B cell (primary cell): ENCODE measurements at regions not wholly inside any gene's neighbourhood (a gene's known extent, or its start where the extent isn't known, plus 50 kb on each side); places are given as distances from the start of the nearest gene placed in this dataset.
"Not testable (repeated sequence)": the region's sequence is repeated elsewhere in the genome, so short reads cannot be mapped to it uniquely, and the experiment has no call there.

Experiments used
- ATAC-seq: fragments of 200-7000 bp; cut with Tn5 transposase; one replicate; pipeline ENCODE4 v1.10.0; 2021; ENCODE audit warnings: low read depth, mild to moderate bottlenecking, moderate number of reproducible peaks, moderate library complexity
- CTCF ChIA-PET: fragments of 350-600 bp; sonication (Branson Sonifier 250); formaldehyde crosslinking; loops from one replicate; lab custom pipeline; 2021; ENCODE audit warnings: antibody characterized with exemption, inconsistent platforms; lab: Charles Lee
- POLR2A ChIA-PET: fragments of 350-600 bp; sonication (Branson Sonifier 250); formaldehyde crosslinking; loops from one replicate; lab custom pipeline; 2021; ENCODE audit warnings: antibody characterized with exemption; lab: Charles Lee
- DNase-seq: peaks from one replicate; pipeline ENCODE4 v3.0.0; 2013
- H2AFZ ChIP-seq: 2 replicates; pipeline ENCODE4 v1.6.1; 2012; ENCODE audit warnings: mild to moderate bottlenecking, low read depth, low read length; ENCODE audit not compliant: insufficient read depth, poor library complexity, severe bottlenecking
- H3K27ac ChIP-seq, 2 donors: 1 replicate in 1 of 2; 2 replicates in 1 of 2; pipeline ENCODE4 v1.5.1; 2012 to 2013; ENCODE audit warnings: low read length in 2 of 2, mild to moderate bottlenecking in 2 of 2, moderate library complexity in 1 of 2
- H3K27me3 ChIP-seq, 4 experiments: fragments of 200-600 bp in 1 of 4; sonication (generic) in 1 of 4; replicated peaks in 1 of 4; 1 replicate in 2 of 4; 2 replicates in 2 of 4; pipeline versions ENCODE4 v1.6.1 to v1.7.0; 2013 to 2016; ENCODE audit warnings: low read length in 3 of 4, mild to moderate bottlenecking in 2 of 4, mixed read lengths in 1 of 4, moderate library complexity in 1 of 4; ENCODE audit not compliant: insufficient read depth in 4 of 4, control insufficient read depth in 3 of 4; ENCODE audit errors: control extremely low read depth in 1 of 4
- H3K36me3 ChIP-seq, 2 experiments: replicated peaks in 1 of 2; 1 replicate in 1 of 2; 2 replicates in 1 of 2; pipeline versions ENCODE4 v1.6.1 to v1.7.1; 2013; ENCODE audit warnings: low read length in 1 of 2; ENCODE audit not compliant: insufficient read depth in 2 of 2, control insufficient read depth in 1 of 2; ENCODE audit errors: control extremely low read depth in 1 of 2, extremely low read depth in 1 of 2
- H3K4me1 ChIP-seq, 2 donors: fragments of 200-600 bp in 1 of 2; sonication (generic) in 1 of 2; 1 replicate in 1 of 2; 2 replicates in 1 of 2; pipeline versions ENCODE4 v1.5.1 to v1.6.1; 2013 to 2017; ENCODE audit warnings: low read length in 2 of 2; ENCODE audit not compliant: control insufficient read depth in 2 of 2, insufficient read depth in 2 of 2
- H3K4me2 ChIP-seq: replicated peaks from 2 replicates; pipeline ENCODE3; 2012; ENCODE audit warnings: mild to moderate bottlenecking, low read depth, low read length; ENCODE audit not compliant: poor library complexity, severe bottlenecking
- H3K4me3 ChIP-seq, 5 experiments: fragments of 200-600 bp in 1 of 5; sonication (generic) in 1 of 5; 1 replicate in 3 of 5; 2 replicates in 2 of 5; pipeline versions ENCODE4 v1.5.1 to v1.7.0; 2011 to 2016; ENCODE audit warnings: low read length in 4 of 5, mild to moderate bottlenecking in 4 of 5, low read depth in 2 of 5, control low read depth in 1 of 5, moderate library complexity in 1 of 5; ENCODE audit not compliant: insufficient read depth in 1 of 5; ENCODE audit errors: control extremely low read depth in 1 of 5, extremely low read depth in 1 of 5
- H3K79me2 ChIP-seq: fragments of 200-600 bp; sonication (generic); one replicate; pipeline ENCODE4 v1.6.0; 2016; ENCODE audit warnings: low read length; ENCODE audit not compliant: control insufficient read depth, insufficient read depth
- H3K9ac ChIP-seq: fragments of 200-600 bp; sonication (generic); 2 replicates; pipeline ENCODE4 v1.6.1; 2017; ENCODE audit warnings: mild to moderate bottlenecking, low read length, moderate library complexity
- H3K9me3 ChIP-seq, 3 donors: one replicate each; pipeline versions ENCODE4 v1.6.1 to v1.7.1; 2013; ENCODE audit warnings: low read length in 2 of 3; ENCODE audit not compliant: control insufficient read depth in 2 of 3, insufficient read depth in 1 of 3; ENCODE audit errors: control extremely low read depth in 1 of 3
- H4K20me1 ChIP-seq: 2 replicates; pipeline ENCODE4 v1.6.0; 2012; ENCODE audit warnings: mild to moderate bottlenecking, low read length; ENCODE audit not compliant: insufficient read depth, control insufficient read depth, poor library complexity, severe bottlenecking
- H3K27ac Mint-ChIP-seq: one replicate; pipeline ENCODE4 v1.8.0; 2021; ENCODE audit warnings: mixed read lengths
- H3K27me3 Mint-ChIP-seq: one replicate; pipeline ENCODE4 v1.8.0; 2021; ENCODE audit warnings: mixed read lengths
- H3K4me1 Mint-ChIP-seq: one replicate; pipeline ENCODE4 v1.8.0; 2021; ENCODE audit warnings: mixed read lengths
- H3K4me3 Mint-ChIP-seq: one replicate; pipeline ENCODE4 v1.8.0; 2021; ENCODE audit warnings: mixed read lengths
- H3K9me3 Mint-ChIP-seq: one replicate; pipeline ENCODE4 v1.8.0; 2022; ENCODE audit warnings: mixed read lengths; ENCODE audit not compliant: insufficient read depth
- EZH2 ChIP-seq: IDR thresholded peaks from 2 replicates; pipeline ENCODE4 v1.6.1; 2012; ENCODE audit warnings: borderline replicate concordance, low read depth, mild to moderate bottlenecking, moderate library complexity, low read length; ENCODE audit not compliant: insufficient read depth, poor library complexity, severe bottlenecking
- WGBS: methylation state at CpG from one replicate; pipeline ENCODE4 v1.1.5; 2013; ENCODE audit warnings: missing lambda C conversion rate; ENCODE audit not compliant: insufficient coverage; 5-methylcytosine and 5-hydroxymethylcytosine counted together
- intact Hi-C: fragments of 100-400 bp; cut with micrococcal nuclease; formaldehyde crosslinking; loops from one replicate; pipeline ENCODE4 v1.10.0; 2022
- TF ChIP-seq, protein P1 (sequence below): fragments of 200-600 bp; IDR thresholded peaks from one replicate; pipeline ENCODE4 v1.8.0; 2022; ENCODE audit warnings: antibody characterized with exemption, mild to moderate bottlenecking

DNA sequence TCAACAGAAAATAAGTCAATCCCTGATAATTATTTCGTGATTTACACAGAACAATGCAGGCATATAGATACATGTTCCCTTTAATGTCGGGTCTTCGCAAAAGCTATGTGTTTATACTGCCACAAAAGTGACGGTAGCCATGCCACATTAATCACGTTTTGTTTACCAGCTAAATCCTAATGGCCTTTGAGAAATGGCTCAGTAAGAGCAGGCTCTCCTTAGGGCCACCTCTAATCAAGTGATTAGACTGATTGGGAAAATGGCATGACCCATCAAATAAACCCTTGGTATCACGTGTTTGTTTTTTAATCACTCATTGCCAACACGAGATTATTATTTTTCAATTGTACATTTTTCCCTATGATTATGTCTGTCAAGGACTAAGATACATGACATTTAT is 102.0 kb upstream of the USP25 start:
- Histone ChIP-seq H3K9me3 (no peaks in the 10 kb centered on the region), H3K9ac (no peak overlapping the region), H3K4me2 (no peak overlapping the region), H3K79me2 (no peaks in the 10 kb centered on the region), H3K4me1 (no peaks in the 10 kb centered on the region), H3K4me3 (no peak overlapping the region), H3K36me3 (no peaks in the 10 kb centered on the region), H4K20me1 (no peaks in the 10 kb centered on the region), H3K27me3 (no peaks in the 10 kb centered on the region), H3K27ac (no peak overlapping the region), H2AFZ (no peak overlapping the region)
- peaks cover 7% of the 10 kb centered on the region for H3K27me3 Mint-ChIP-seq
- H3K4me3 Mint-ChIP-seq, result no peak overlapping the region
- no peak overlapping the region for H3K27ac Mint-ChIP-seq
- WGBS, result 96% methylated on average over 4 of the region's 7 CpGs
- ATAC-seq (no peak), DNase-seq (no peak)
- intact Hi-C loops, result no loop called here
- POLR2A ChIA-PET, result no interaction called here
- CTCF ChIA-PET, result no interaction called here
- H3K4me1 Mint-ChIP-seq, result no peaks in the 10 kb centered on the region
- TF ChIP-seq EZH2, result no peak
- TF ChIP-seq, protein P1, sequence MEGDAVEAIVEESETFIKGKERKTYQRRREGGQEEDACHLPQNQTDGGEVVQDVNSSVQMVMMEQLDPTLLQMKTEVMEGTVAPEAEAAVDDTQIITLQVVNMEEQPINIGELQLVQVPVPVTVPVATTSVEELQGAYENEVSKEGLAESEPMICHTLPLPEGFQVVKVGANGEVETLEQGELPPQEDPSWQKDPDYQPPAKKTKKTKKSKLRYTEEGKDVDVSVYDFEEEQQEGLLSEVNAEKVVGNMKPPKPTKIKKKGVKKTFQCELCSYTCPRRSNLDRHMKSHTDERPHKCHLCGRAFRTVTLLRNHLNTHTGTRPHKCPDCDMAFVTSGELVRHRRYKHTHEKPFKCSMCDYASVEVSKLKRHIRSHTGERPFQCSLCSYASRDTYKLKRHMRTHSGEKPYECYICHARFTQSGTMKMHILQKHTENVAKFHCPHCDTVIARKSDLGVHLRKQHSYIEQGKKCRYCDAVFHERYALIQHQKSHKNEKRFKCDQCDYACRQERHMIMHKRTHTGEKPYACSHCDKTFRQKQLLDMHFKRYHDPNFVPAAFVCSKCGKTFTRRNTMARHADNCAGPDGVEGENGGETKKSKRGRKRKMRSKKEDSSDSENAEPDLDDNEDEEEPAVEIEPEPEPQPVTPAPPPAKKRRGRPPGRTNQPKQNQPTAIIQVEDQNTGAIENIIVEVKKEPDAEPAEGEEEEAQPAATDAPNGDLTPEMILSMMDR, result no peak
- no peaks in the 10 kb centered on the region for H3K9me3 Mint-ChIP-seq

GRCh38 chr21:15631342-15631741 is 98.4 kb upstream of the USP25 start:
- intact Hi-C loops, result no loop called here
- Mint-ChIP-seq H3K4me3 (no peak overlapping the region), H3K9me3 (no peaks in the 10 kb centered on the region), H3K27ac (no peak overlapping the region), H3K27me3 (peaks cover 4% of the 10 kb centered on the region), H3K4me1 (no peaks in the 10 kb centered on the region)
- no CpG with 5 or more reads among the region's 2 CpGs for WGBS
- Histone ChIP-seq H3K27me3 (no peaks in the 10 kb centered on the region), H3K4me2 (no peak overlapping the region), H4K20me1 (no peaks in the 10 kb centered on the region), H3K9me3 (no peaks in the 10 kb centered on the region), H3K27ac (no peak overlapping the region), H3K36me3 (no peaks in the 10 kb centered on the region), H3K9ac (no peak overlapping the region), H2AFZ (no peak overlapping the region), H3K4me1 (no peaks in the 10 kb centered on the region), H3K79me2 (no peaks in the 10 kb centered on the region), H3K4me3 (no peak overlapping the region)
- POLR2A ChIA-PET, result no interaction called here
- ATAC-seq (no peak), DNase-seq (no peak)
- CTCF ChIA-PET, result no interaction called here
- TF ChIP-seq, protein P1, result no peak
- no peak for TF ChIP-seq EZH2

- H4K20me1 ChIP-seq, H3K27ac ChIP-seq, H3K9me3 ChIP-seq, H3K4me3 Mint-ChIP-seq, POLR2A ChIA-PET, H3K27me3 Mint-ChIP-seq, H3K4me2 ChIP-seq, H3K27me3 ChIP-seq, H3K9me3 Mint-ChIP-seq, H3K36me3 ChIP-seq, DNase-seq, H3K9ac ChIP-seq, H2AFZ ChIP-seq, H3K4me1 ChIP-seq, intact Hi-C loops, H3K27ac Mint-ChIP-seq, CTCF ChIA-PET, H3K79me2 ChIP-seq, ATAC-seq, H3K4me3 ChIP-seq, H3K4me1 Mint-ChIP-seq: not testable (repeated sequence)
- WGBS, result 100% methylated on average over 2 of the region's 5 CpGs
These were observed 95.2 kb upstream of the USP25 start for GRCh38 chr21:15634541-15634940.
